AG04450 (cell line): ENCODE measurements at regions not wholly inside any gene's neighbourhood (a gene's known extent, or its start where the extent isn't known, plus 50 kb on each side); places are given as distances from the start of the nearest gene placed in this dataset.

ENCODE experiments used
- CTCF ChIA-PET: fragments of 300-600, 350-600 bp; formaldehyde crosslinking; extraction: SDS; loops from one replicate; lab custom pipeline; 2022; ENCODE audit warnings: antibody characterized with exemption, inconsistent platforms; lab: Charles Lee
- POLR2A ChIA-PET: fragments of 350-600 bp; formaldehyde crosslinking; extraction: SDS; loops from one replicate; lab custom pipeline; 2021; ENCODE audit warnings: antibody characterized with exemption, inconsistent platforms; lab: Yijun Ruan, JAX
- DNase-seq: peaks from one replicate; pipeline ENCODE4 v3.0.0-alpha.2; 2011; ENCODE audit warnings: low read depth, low spot score
- H3K27ac ChIP-seq: one replicate; pipeline ENCODE4 v1.5.1; 2012; ENCODE audit warnings: low read depth, low read length, control low read depth
- H3K27me3 ChIP-seq: one replicate; pipeline ENCODE4 v1.6.0; 2012; ENCODE audit warnings: low read length; ENCODE audit not compliant: control insufficient read depth, insufficient read depth
- H3K4me3 ChIP-seq: 2 replicates; pipeline ENCODE4 v1.5.1; 2011; ENCODE audit warnings: mild to moderate bottlenecking, low read depth, low read length, control low read depth
- H3K9me3 ChIP-seq: 2 replicates; pipeline ENCODE4 v1.5.1; 2012; ENCODE audit warnings: low read length; ENCODE audit not compliant: control insufficient read depth, insufficient read depth
- CTCF ChIP-seq: IDR thresholded peaks from 2 replicates; pipeline ENCODE4 v1.5.1; 2011; ENCODE audit warnings: low read depth, low read length, control low read depth, inconsistent platforms

- Histone ChIP-seq H3K27ac (no peak overlapping the region), H3K4me3 (no peak overlapping the region), H3K27me3 (no peaks in the 10 kb centered on the region), H3K9me3 (peaks cover 7% of the 10 kb centered on the region; the same call in 1 of the 2 replicates)
- TF ChIP-seq CTCF = no peak
- no peak for DNase-seq
- POLR2A ChIA-PET = no interaction called here
- CTCF ChIA-PET = no interaction called here
Measured at GRCh38 chr2:9097892-9098291, 94.4 kb upstream of the MBOAT2 start.

- DNase-seq = no peak
- H3K27me3 ChIP-seq = no peaks in the 10 kb centered on the region
- ChIA-PET POLR2A (no interaction called here), CTCF (no interaction called here)
- peaks cover 7% of the 10 kb centered on the region; the same call in 1 of the 2 replicates for H3K9me3 ChIP-seq
- no peak for TF ChIP-seq CTCF
- no peak overlapping the region for H3K27ac ChIP-seq
- no peak overlapping the region for H3K4me3 ChIP-seq
Measured at GRCh38 chr2:9097239-9097638, 93.8 kb upstream of the MBOAT2 start.

GRCh38 chr2:9096761-9097160 lies 93.3 kb upstream of the MBOAT2 start:
- ChIA-PET POLR2A (no interaction called here), CTCF (interaction anchor here (0.6 to 1.1 kb wide), 2 partner anchors 11 to 14 kb away, joined by 3 read pairs; no protein-coding TSS in a partner anchor)
- DNase-seq = no peak
- TF ChIP-seq CTCF = no peak
- Histone ChIP-seq H3K27me3 (no peaks in the 10 kb centered on the region), H3K4me3 (no peak overlapping the region), H3K27ac (no peak overlapping the region), H3K9me3 (peaks cover 7% of the 10 kb centered on the region; the same call in 1 of the 2 replicates)

- POLR2A ChIA-PET = interaction anchor here (0.6 to 1.4 kb wide), 3 partner anchors 12 to 44 kb away, joined by 3 read pairs; no protein-coding TSS in a partner anchor
- no peaks in the 10 kb centered on the region for H3K27me3 ChIP-seq
- CTCF ChIA-PET = interaction anchor here (1.1 kb wide), 1 partner anchor 12 kb away, joined by 3 read pairs; no protein-coding TSS in a partner anchor
- peak overlapping the region; percentile 11 for H3K27ac ChIP-seq
- peaks cover 7% of the 10 kb centered on the region; the same call in 1 of the 2 replicates for H3K9me3 ChIP-seq
- TF ChIP-seq CTCF = peak; percentile 33
- no peak overlapping the region for H3K4me3 ChIP-seq
- no peak for DNase-seq
Measured at GRCh38 chr2:9095690-9096089, 92.2 kb upstream of the MBOAT2 start.

- CTCF ChIA-PET = no interaction called here
- POLR2A ChIA-PET = interaction anchor here (0.7 to 1.4 kb wide), 2 partner anchors 12 to 17 kb away, joined by 3 read pairs; no protein-coding TSS in a partner anchor
Measured at GRCh38 chr2:9095226-9095625, 91.7 kb upstream of the MBOAT2 start.

More at GRCh38 chr2:9095226-9095625, 91.7 kb upstream of the MBOAT2 start:
- no peak for TF ChIP-seq CTCF
- H3K27ac ChIP-seq = no peak overlapping the region
- peaks cover 7% of the 10 kb centered on the region; the same call in 1 of the 2 replicates for H3K9me3 ChIP-seq
- DNase-seq = no peak
- H3K4me3 ChIP-seq = no peak overlapping the region
- no peaks in the 10 kb centered on the region for H3K27me3 ChIP-seq
